Colonic mucosa (tissue), 4 donors: ENCODE measurements at regions not wholly inside any gene's neighbourhood (a gene's known extent, or its start where the extent isn't known, plus 50 kb on each side); places are given as distances from the start of the nearest gene placed in this dataset.

ENCODE experiments used
- DNase-seq: peaks from one replicate; pipeline ENCODE4 v3.0.0-alpha.2; 2020
- H3K27ac ChIP-seq: fragments of 200-600 bp; one replicate; pipeline ENCODE4 v1.8.0; 2021
- H3K27me3 ChIP-seq: fragments of 200-600 bp; one replicate; pipeline ENCODE4 v1.8.0; 2021
- H3K36me3 ChIP-seq: fragments of 200-600 bp; one replicate; pipeline ENCODE4 v1.8.0; 2021
- H3K4me1 ChIP-seq: fragments of 200-600 bp; one replicate; pipeline ENCODE4 v1.8.0; 2021; ENCODE audit warnings: mild to moderate bottlenecking
- H3K4me3 ChIP-seq: fragments of 200-600 bp; one replicate; pipeline ENCODE4 v1.8.0; 2021
- H3K9ac ChIP-seq, 2 donors: one replicate each; pipeline ENCODE4 v1.7.0; 2013; ENCODE audit warnings: control low read depth in 2 of 2, low read depth in 2 of 2, low read length in 2 of 2
- H3K9me3 ChIP-seq: fragments of 200-600 bp; one replicate; pipeline ENCODE4 v1.8.0; 2021
- intact Hi-C: fragments of 100-400 bp; cut with DNase I; formaldehyde crosslinking; loops from one replicate; pipeline ENCODE4 v1.14.1; 2022
- TF ChIP-seq, protein P1 (sequence below): fragments of 200-600 bp; IDR thresholded peaks from one replicate; pipeline ENCODE4 v1.8.0; 2022; ENCODE audit warnings: antibody characterized with exemption, mild to moderate bottlenecking
- donor health status: healthy.
- donor health status: DM: no; HTN: no; CAD: no.
- donor health status: DM: no; HTN: no; CAD: no.

DNA sequence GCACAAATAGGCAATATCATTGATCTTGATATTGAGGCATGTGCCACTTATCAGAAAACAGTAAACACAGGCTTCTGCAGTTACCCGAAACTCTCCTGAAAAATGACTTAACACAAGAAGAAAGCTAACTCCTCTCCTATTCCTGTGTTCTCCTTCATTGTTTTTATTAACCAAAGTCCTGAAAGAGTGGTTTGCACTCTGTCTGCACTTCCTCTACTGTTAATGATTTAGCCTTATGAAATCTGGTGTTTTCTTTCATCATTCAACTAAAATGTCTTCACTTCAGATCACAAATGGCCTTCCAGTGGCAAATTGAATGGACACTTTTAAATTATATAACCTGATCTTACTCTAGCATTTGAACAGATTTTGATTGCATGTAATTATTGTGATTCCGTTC is 630.6 kb upstream of the PHF14 start:
- no peak for DNase-seq
- no peak overlapping the region for H3K27ac ChIP-seq
- no peaks in the 10 kb centered on the region for H3K9me3 ChIP-seq
- no peaks in the 10 kb centered on the region for H3K4me1 ChIP-seq
- no peak overlapping the region for H3K9ac ChIP-seq
- TF ChIP-seq, protein P1, sequence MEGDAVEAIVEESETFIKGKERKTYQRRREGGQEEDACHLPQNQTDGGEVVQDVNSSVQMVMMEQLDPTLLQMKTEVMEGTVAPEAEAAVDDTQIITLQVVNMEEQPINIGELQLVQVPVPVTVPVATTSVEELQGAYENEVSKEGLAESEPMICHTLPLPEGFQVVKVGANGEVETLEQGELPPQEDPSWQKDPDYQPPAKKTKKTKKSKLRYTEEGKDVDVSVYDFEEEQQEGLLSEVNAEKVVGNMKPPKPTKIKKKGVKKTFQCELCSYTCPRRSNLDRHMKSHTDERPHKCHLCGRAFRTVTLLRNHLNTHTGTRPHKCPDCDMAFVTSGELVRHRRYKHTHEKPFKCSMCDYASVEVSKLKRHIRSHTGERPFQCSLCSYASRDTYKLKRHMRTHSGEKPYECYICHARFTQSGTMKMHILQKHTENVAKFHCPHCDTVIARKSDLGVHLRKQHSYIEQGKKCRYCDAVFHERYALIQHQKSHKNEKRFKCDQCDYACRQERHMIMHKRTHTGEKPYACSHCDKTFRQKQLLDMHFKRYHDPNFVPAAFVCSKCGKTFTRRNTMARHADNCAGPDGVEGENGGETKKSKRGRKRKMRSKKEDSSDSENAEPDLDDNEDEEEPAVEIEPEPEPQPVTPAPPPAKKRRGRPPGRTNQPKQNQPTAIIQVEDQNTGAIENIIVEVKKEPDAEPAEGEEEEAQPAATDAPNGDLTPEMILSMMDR, result no peak
- no peaks in the 10 kb centered on the region for H3K27me3 ChIP-seq
- H3K36me3 ChIP-seq, result no peaks in the 10 kb centered on the region
- intact Hi-C loops, result no loop called here
- H3K4me3 ChIP-seq, result no peak overlapping the region

DNA sequence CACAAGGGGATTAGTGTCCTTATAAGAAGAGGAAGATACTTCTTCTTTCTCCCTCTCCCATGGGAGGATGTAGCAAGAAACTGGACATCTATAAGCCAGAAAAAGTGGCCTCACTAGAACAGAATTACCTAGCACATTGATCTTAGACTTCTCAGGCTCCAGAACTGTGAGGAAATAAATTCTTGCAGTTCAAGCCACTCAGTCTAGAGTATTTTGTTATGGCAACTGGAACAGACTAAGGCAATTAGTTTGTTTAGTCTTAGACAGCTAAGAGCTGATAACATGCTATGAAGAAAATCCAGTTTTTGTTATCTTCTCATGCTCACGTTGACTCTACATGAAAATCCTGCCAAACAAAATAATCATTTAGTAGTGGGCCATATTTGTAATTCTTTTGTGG is 627.6 kb upstream of the PHF14 start:
- no peak overlapping the region for H3K4me3 ChIP-seq
- TF ChIP-seq, protein P1, result no peak
- no peaks in the 10 kb centered on the region for H3K9me3 ChIP-seq
- no peak overlapping the region for H3K27ac ChIP-seq
- no peaks in the 10 kb centered on the region for H3K4me1 ChIP-seq
- H3K9ac ChIP-seq, result no peak overlapping the region
- DNase-seq, result no peak
- H3K27me3 ChIP-seq, result no peaks in the 10 kb centered on the region
- intact Hi-C loops, result no loop called here
- H3K36me3 ChIP-seq, result no peaks in the 10 kb centered on the region

DNA sequence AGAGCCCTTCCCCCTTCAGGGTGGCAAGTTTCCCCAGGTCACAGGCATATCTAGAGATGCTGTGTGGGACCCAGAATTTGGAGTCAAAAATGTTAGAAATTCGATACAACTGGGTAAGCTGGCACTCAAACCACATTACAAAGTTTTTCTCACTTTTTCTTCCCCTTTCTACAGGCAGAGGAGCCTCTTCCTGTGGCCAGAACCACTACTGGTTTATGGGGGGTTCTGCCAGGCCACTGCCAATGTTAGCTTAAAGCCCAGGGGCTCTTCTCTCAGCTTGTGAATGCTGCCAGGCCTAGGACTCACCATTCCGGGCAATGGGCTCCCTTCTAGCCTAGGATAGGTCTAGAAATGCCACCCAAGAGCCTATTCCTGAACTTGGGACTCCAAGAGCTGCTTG is 617.9 kb upstream of the PHF14 start:
- Histone ChIP-seq H3K27me3 (no peaks in the 10 kb centered on the region), H3K36me3 (no peaks in the 10 kb centered on the region), H3K27ac (no peak overlapping the region), H3K4me3 (no peak overlapping the region), H3K9ac (no peak overlapping the region), H3K4me1 (no peaks in the 10 kb centered on the region), H3K9me3 (no peaks in the 10 kb centered on the region)
- intact Hi-C loops, result no loop called here
- TF ChIP-seq, protein P1, result no peak
- DNase-seq, result no peak

DNA sequence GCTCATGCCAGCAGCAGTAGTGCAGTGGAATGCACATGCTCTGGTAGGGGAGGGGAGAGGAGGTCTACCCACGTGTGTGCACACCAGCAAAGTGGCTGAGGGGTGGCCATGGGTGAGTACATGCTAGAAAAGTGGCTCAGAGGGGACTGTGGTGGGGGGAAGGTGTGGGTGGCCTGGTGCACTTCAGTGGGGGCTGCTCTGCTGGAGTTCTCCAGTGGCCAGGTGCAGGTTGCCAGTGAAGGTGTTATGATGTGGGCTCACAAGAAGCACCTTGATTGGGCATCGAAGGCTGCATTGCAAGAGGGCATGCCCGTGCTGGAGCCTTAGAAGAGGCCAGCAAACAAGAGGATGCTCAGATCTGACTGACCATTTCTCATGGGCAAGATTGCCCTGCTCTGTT is 613.6 kb upstream of the PHF14 start:
- TF ChIP-seq, protein P1, result no peak
- no peaks in the 10 kb centered on the region for H3K9me3 ChIP-seq
- intact Hi-C loops, result no loop called here
- H3K27ac ChIP-seq, result no peak overlapping the region
- H3K4me3 ChIP-seq, result no peak overlapping the region
- no peak for DNase-seq
- H3K36me3 ChIP-seq, result no peaks in the 10 kb centered on the region
- no peaks in the 10 kb centered on the region for H3K27me3 ChIP-seq
- no peak overlapping the region for H3K9ac ChIP-seq
- no peaks in the 10 kb centered on the region for H3K4me1 ChIP-seq

DNA sequence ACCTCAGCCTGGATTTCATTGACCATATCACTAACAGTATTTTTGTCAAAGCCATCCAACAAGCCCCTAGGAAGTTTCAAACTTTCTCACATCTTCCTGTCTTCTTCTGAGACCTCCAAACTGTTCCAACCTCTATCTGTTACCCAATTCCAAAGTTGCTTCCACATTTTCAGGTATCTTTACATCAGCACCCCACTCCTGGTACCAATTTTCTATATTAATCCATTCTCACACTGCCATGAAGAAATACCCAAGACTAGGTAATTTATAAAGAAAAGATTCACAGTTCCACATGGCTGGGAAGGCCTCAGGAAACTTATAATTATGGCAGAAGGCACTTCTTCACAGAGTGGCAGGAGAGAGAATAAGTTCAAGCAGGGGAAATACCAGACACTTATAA is 571.9 kb upstream of the PHF14 start:
- Histone ChIP-seq H3K36me3 (no peaks in the 10 kb centered on the region), H3K9ac (no peak overlapping the region), H3K4me3 (no peak overlapping the region), H3K27me3 (no peaks in the 10 kb centered on the region), H3K9me3 (no peaks in the 10 kb centered on the region), H3K4me1 (no peaks in the 10 kb centered on the region), H3K27ac (no peak overlapping the region)
- DNase-seq, result no peak
- intact Hi-C loops, result loop anchor here (10.0 kb wide), 1 partner anchor 1977 kb away; no protein-coding TSS in a partner anchor
- TF ChIP-seq, protein P1, result no peak
